OCI-LY7 (cell line): ENCODE measurements at regions not wholly inside any gene's neighbourhood (a gene's known extent, or its start where the extent isn't known, plus 50 kb on each side); places are given as distances from the start of the nearest gene placed in this dataset.

Experiments used
- EZH2phosphoT487 ChIP-seq: fragments of 200-600 bp; sonication (generic); IDR thresholded peaks from 2 replicates; pipeline ENCODE4 v1.6.1; 2018; ENCODE audit warnings: low read depth, borderline replicate concordance, mild to moderate bottlenecking, mixed run types, antibody characterized with exemption, low read length, moderate library complexity, mixed read lengths
- TF ChIP-seq, protein P1 (sequence below): fragments of 200-600 bp; sonication (generic); conservative IDR thresholded peaks from 2 replicates; pipeline ENCODE4 v1.5.1; 2014; ENCODE audit warnings: mild to moderate bottlenecking, antibody characterized with exemption, low read length, moderate library complexity, mixed read lengths

DNA sequence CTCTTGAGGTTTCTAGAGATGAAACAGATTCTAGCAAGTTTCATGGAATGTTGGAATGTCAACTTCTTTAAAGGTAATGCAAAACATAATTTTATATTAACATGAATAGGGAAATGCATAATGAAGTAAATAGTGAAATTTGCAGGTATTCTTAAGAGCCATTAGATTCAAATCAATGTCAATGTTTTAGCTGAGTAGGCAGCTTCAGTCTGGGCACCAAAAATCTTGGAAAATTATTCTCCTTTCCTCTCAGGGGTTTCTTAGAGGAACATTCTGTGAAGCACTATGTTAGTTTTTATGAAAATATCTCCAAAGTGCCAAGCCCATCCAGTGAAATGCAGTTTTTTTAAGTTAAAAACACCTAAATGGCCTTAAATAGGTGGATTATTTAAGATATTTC is 300.8 kb downstream of the PAX1 start:
- TF ChIP-seq, protein P1, sequence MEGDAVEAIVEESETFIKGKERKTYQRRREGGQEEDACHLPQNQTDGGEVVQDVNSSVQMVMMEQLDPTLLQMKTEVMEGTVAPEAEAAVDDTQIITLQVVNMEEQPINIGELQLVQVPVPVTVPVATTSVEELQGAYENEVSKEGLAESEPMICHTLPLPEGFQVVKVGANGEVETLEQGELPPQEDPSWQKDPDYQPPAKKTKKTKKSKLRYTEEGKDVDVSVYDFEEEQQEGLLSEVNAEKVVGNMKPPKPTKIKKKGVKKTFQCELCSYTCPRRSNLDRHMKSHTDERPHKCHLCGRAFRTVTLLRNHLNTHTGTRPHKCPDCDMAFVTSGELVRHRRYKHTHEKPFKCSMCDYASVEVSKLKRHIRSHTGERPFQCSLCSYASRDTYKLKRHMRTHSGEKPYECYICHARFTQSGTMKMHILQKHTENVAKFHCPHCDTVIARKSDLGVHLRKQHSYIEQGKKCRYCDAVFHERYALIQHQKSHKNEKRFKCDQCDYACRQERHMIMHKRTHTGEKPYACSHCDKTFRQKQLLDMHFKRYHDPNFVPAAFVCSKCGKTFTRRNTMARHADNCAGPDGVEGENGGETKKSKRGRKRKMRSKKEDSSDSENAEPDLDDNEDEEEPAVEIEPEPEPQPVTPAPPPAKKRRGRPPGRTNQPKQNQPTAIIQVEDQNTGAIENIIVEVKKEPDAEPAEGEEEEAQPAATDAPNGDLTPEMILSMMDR: no peak
- no peak for TF ChIP-seq EZH2phosphoT487
